MM.1S (cell line): ENCODE measurements at regions not wholly inside any gene's neighbourhood (a gene's known extent, or its start where the extent isn't known, plus 50 kb on each side); places are given as distances from the start of the nearest gene placed in this dataset.

Source experiments
- DNase-seq: peaks from one replicate; pipeline ENCODE4 v3.0.0-alpha.2; 2015
- H2AFZ ChIP-seq: fragments of 300-600 bp; sonication (generic); 2 replicates; pipeline ENCODE4 v1.6.0; 2016; ENCODE audit warnings: antibody characterized with exemption, low read length
- H3F3A ChIP-seq: fragments of 300-600 bp; sonication (generic); 2 replicates; pipeline ENCODE4 v1.6.1; 2016; ENCODE audit warnings: mild to moderate bottlenecking, antibody characterized with exemption, low read length, moderate library complexity, mixed read lengths; ENCODE audit not compliant: insufficient read depth
- H3K27ac ChIP-seq: fragments of 300-600 bp; sonication (generic); 2 replicates; pipeline ENCODE4 v1.5.1; 2016; ENCODE audit warnings: mild to moderate bottlenecking, low read length
- H3K27me3 ChIP-seq: fragments of 300-600 bp; sonication (generic); replicated peaks from 2 replicates; pipeline ENCODE4 v1.6.0; 2016; ENCODE audit warnings: low read length; ENCODE audit not compliant: insufficient read depth
- H3K36me3 ChIP-seq: fragments of 300-600 bp; sonication (generic); replicated peaks from 2 replicates; pipeline ENCODE4 v1.6.1; 2016; ENCODE audit warnings: mild to moderate bottlenecking, low read length, mixed read lengths; ENCODE audit not compliant: insufficient read depth
- H3K4me1 ChIP-seq: fragments of 300-600 bp; sonication (generic); 2 replicates; pipeline ENCODE4 v1.6.1; 2016; ENCODE audit warnings: low read length, mixed read lengths
- H3K4me2 ChIP-seq: fragments of 300-600 bp; sonication (generic); 2 replicates; pipeline ENCODE4 v1.6.0; 2016; ENCODE audit warnings: low read depth, low read length
- H3K4me3 ChIP-seq: fragments of 300-600 bp; sonication (generic); 2 replicates; pipeline ENCODE4 v1.5.1; 2016; ENCODE audit warnings: low read length, mixed read lengths
- H3K79me2 ChIP-seq: fragments of 300-600 bp; sonication (generic); 2 replicates; pipeline ENCODE4 v1.6.1; 2016; ENCODE audit warnings: mixed run types, low read length, mixed read lengths
- H3K9ac ChIP-seq: fragments of 300-600 bp; sonication (generic); 2 replicates; pipeline ENCODE4 v1.6.1; 2016; ENCODE audit warnings: low read length, mixed read lengths
- H3K9me2 ChIP-seq: fragments of 300-600 bp; sonication (generic); replicated peaks from 2 replicates; pipeline ENCODE4 v1.6.1; 2016; ENCODE audit warnings: mild to moderate bottlenecking, low read length, mixed read lengths; ENCODE audit not compliant: insufficient read depth
- H3K9me3 ChIP-seq: fragments of 300-600 bp; sonication (generic); replicated peaks from 2 replicates; pipeline ENCODE4 v1.6.1; 2016; ENCODE audit warnings: mild to moderate bottlenecking, low read length, mixed read lengths; ENCODE audit not compliant: insufficient read depth
- H4K20me1 ChIP-seq: fragments of 300-600 bp; sonication (generic); 2 replicates; pipeline ENCODE4 v1.6.1; 2016; ENCODE audit warnings: mild to moderate bottlenecking, low read length, moderate library complexity, mixed read lengths; ENCODE audit not compliant: insufficient read depth
- EZH2 ChIP-seq: fragments of 300-600 bp; sonication (generic); optimal IDR thresholded peaks from 2 replicates; pipeline ENCODE3; 2017; ENCODE audit warnings: low read depth, mild to moderate bottlenecking, antibody characterized with exemption, low read length, mixed read lengths
- EZH2phosphoT487 ChIP-seq: fragments of 300-600 bp; sonication (generic); IDR thresholded peaks from 2 replicates; pipeline ENCODE4 v1.6.1; 2018; ENCODE audit warnings: antibody characterized with exemption, low read length
- TF ChIP-seq, protein P1 (sequence below): fragments of 300-600 bp; sonication (generic); IDR thresholded peaks from 2 replicates; pipeline ENCODE4 v1.5.1; 2016; ENCODE audit warnings: antibody characterized with exemption, low read length, mixed read lengths

DNA sequence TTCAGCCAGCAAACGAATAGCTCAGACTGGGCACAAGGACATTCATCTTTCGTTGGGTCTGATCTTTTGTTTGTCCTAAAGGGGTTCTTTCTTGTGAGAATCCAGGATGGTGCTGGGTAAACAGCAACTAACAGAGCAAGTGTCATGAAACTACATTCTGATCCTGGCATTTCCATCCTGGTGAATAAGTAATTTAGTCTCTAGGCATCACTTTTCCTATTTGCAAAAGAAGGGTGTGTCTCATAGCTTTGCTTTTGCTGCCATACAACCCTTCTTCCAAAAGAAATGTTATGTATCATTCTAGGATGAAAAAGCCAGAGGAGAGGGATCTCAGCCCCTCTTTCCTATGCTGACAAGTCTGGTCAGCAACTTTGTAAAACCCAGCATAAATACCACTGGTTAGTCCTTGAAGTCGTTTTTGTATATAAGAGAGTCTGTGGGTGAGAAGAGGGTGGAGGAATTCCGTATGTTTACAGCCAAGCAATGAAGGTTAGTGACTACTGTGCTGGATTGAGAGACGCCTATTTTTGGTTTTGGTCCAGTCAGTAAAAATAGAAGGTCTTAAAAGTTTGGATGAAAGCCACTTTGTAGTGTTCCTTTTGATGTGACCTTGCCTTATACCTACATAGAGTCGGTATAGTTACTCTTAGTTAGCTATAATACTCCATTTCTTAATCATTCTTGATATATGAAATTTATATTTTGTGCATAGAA lies 88.4 kb upstream of the SLC25A13 start:
- Histone ChIP-seq H3K27me3 (no peaks in the 10 kb centered on the region), H3K9ac (no peak overlapping the region), H3K27ac (no peak overlapping the region), H4K20me1 (no peaks in the 10 kb centered on the region), H3K9me2 (no peaks in the 10 kb centered on the region), H2AFZ (no peak overlapping the region), H3K4me1 (no peaks in the 10 kb centered on the region), H3K9me3 (no peaks in the 10 kb centered on the region), H3K36me3 (no peaks in the 10 kb centered on the region), H3K4me2 (no peak overlapping the region), H3K4me3 (no peak overlapping the region), H3F3A (no peaks in the 10 kb centered on the region), H3K79me2 (no peaks in the 10 kb centered on the region)
- no peak for DNase-seq
- TF ChIP-seq, protein P1, sequence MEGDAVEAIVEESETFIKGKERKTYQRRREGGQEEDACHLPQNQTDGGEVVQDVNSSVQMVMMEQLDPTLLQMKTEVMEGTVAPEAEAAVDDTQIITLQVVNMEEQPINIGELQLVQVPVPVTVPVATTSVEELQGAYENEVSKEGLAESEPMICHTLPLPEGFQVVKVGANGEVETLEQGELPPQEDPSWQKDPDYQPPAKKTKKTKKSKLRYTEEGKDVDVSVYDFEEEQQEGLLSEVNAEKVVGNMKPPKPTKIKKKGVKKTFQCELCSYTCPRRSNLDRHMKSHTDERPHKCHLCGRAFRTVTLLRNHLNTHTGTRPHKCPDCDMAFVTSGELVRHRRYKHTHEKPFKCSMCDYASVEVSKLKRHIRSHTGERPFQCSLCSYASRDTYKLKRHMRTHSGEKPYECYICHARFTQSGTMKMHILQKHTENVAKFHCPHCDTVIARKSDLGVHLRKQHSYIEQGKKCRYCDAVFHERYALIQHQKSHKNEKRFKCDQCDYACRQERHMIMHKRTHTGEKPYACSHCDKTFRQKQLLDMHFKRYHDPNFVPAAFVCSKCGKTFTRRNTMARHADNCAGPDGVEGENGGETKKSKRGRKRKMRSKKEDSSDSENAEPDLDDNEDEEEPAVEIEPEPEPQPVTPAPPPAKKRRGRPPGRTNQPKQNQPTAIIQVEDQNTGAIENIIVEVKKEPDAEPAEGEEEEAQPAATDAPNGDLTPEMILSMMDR = no peak
- TF ChIP-seq EZH2 = no peak
- TF ChIP-seq EZH2phosphoT487 = no peak

DNA sequence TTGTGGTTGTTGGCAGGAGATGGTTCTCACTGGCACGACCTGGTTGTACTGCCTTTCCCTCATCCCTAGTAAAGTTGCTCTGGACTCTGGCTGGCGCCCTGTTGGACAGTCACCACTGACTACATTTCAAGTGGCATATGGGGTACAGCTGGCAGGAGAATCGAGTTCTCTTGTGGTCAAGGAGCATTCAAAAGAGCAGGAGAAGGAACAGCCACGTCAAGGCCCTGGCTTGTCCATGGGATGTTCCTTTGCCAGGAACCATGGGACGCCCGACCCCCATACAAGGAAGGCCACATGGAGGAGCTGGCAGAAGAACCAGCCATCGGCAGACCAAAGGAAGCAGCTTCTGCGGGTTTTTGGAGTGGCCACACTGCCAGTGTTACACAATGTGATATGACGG lies 87.0 kb upstream of the SLC25A13 start:
- H3K9me2 ChIP-seq = no peaks in the 10 kb centered on the region
- H2AFZ ChIP-seq = no peak overlapping the region
- TF ChIP-seq EZH2 (no peak), EZH2phosphoT487 (no peak)
- TF ChIP-seq, protein P1 = no peak
- no peaks in the 10 kb centered on the region for H3F3A ChIP-seq
- no peaks in the 10 kb centered on the region for H3K4me1 ChIP-seq
- no peak overlapping the region for H3K27ac ChIP-seq
- no peaks in the 10 kb centered on the region for H3K9me3 ChIP-seq
- H3K4me3 ChIP-seq = no peak overlapping the region
- H3K79me2 ChIP-seq = no peaks in the 10 kb centered on the region
- H3K4me2 ChIP-seq = no peak overlapping the region
- no peaks in the 10 kb centered on the region for H3K27me3 ChIP-seq
- no peak overlapping the region for H3K9ac ChIP-seq
- DNase-seq = no peak
- H3K36me3 ChIP-seq = no peaks in the 10 kb centered on the region
- H4K20me1 ChIP-seq = no peaks in the 10 kb centered on the region

DNA sequence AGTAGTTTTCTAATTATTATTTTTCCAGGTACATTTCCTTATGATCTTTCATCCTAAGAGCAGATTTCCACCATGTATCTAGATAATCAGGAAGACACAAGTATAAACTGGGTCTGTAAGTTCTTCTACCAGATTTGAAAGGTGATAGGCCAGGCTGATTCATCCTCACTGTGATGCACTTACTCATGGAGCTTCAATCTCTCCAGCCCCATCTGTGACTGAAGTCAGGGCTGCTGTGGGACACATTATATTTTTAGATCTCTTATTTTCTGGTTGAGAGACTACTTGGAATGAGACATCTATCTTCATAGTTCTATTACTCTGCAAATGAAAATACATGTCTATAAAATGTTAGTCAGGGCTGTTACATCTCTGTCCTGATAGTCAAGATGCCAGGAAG lies 85.5 kb upstream of the SLC25A13 start:
- no peaks in the 10 kb centered on the region for H3K27me3 ChIP-seq
- no peaks in the 10 kb centered on the region for H3K4me1 ChIP-seq
- TF ChIP-seq EZH2 = no peak
- TF ChIP-seq, protein P1 = no peak
- TF ChIP-seq EZH2phosphoT487 = no peak
- no peaks in the 10 kb centered on the region for H3F3A ChIP-seq
- H2AFZ ChIP-seq = no peak overlapping the region
- H4K20me1 ChIP-seq = no peaks in the 10 kb centered on the region
- H3K36me3 ChIP-seq = no peaks in the 10 kb centered on the region
- no peaks in the 10 kb centered on the region for H3K79me2 ChIP-seq
- H3K4me2 ChIP-seq = no peak overlapping the region
- DNase-seq = no peak
- no peaks in the 10 kb centered on the region for H3K9me3 ChIP-seq
- H3K9me2 ChIP-seq = no peaks in the 10 kb centered on the region
- no peak overlapping the region for H3K4me3 ChIP-seq
- no peak overlapping the region for H3K27ac ChIP-seq
- no peak overlapping the region for H3K9ac ChIP-seq
